GM12864 (cell line): ENCODE measurements at regions not wholly inside any gene's neighbourhood (a gene's known extent, or its start where the extent isn't known, plus 50 kb on each side); places are given as distances from the start of the nearest gene placed in this dataset.

Experiments
- DNase-seq: peaks from one replicate; pipeline ENCODE4 v3.0.0-alpha.2; 2011; ENCODE audit warnings: low read depth
- H3K4me3 ChIP-seq: 2 replicates; pipeline ENCODE4 v1.5.1; 2011; ENCODE audit warnings: mild to moderate bottlenecking, low read depth, low read length, control low read depth
- CTCF ChIP-seq: IDR thresholded peaks from 2 replicates; pipeline ENCODE4 v1.5.1; 2011; ENCODE audit warnings: low read depth, mild to moderate bottlenecking, moderate library complexity, low read length, control low read depth, inconsistent platforms; ENCODE audit errors: missing control alignments

- DNase-seq, result no peak
- peak; percentile 27 for TF ChIP-seq CTCF
These were observed 247.2 kb downstream of the KIF4B start for GRCh38 chr5:155260798-155261197.

GRCh38 chr5:155263381-155263780 is 249.8 kb downstream of the KIF4B start:
- DNase-seq, result no peak

More at GRCh38 chr5:155260798-155261197, 247.2 kb downstream of the KIF4B start:
- no peak overlapping the region for H3K4me3 ChIP-seq

GRCh38 chr5:155264809-155265208 is 251.3 kb downstream of the KIF4B start:
- DNase-seq, result no peak
- no peak for TF ChIP-seq CTCF
- H3K4me3 ChIP-seq, result no peak overlapping the region

More at GRCh38 chr5:155263381-155263780, 249.8 kb downstream of the KIF4B start:
- no peak for TF ChIP-seq CTCF
- H3K4me3 ChIP-seq, result no peak overlapping the region

- DNase-seq, result no peak
- H3K4me3 ChIP-seq, result no peak overlapping the region
- no peak for TF ChIP-seq CTCF
These were observed 255.3 kb downstream of the KIF4B start for GRCh38 chr5:155268770-155269425.

GRCh38 chr5:155270725-155271124 is 257.2 kb downstream of the KIF4B start:
- TF ChIP-seq CTCF, result no peak
- H3K4me3 ChIP-seq, result no peak overlapping the region
- DNase-seq, result no peak

GRCh38 chr5:155274484-155274883 is 260.9 kb downstream of the KIF4B start:
- no peak overlapping the region for H3K4me3 ChIP-seq
- no peak for DNase-seq
- no peak for TF ChIP-seq CTCF

GRCh38 chr5:155275222-155275621 is 261.7 kb downstream of the KIF4B start:
- TF ChIP-seq CTCF, result no peak
- DNase-seq, result no peak
- H3K4me3 ChIP-seq, result no peak overlapping the region
